Panc1 (cell line): ENCODE measurements at regions not wholly inside any gene's neighbourhood (a gene's known extent, or its start where the extent isn't known, plus 50 kb on each side); places are given as distances from the start of the nearest gene placed in this dataset.

Source experiments
- POLR2AphosphoS5 ChIP-seq: IDR thresholded peaks from 2 replicates; pipeline ENCODE4 v1.6.1; 2012; ENCODE audit warnings: mild to moderate bottlenecking, low read depth, low read length, moderate library complexity
- SIN3A ChIP-seq: IDR thresholded peaks from 2 replicates; pipeline ENCODE4 v1.6.1; 2012; ENCODE audit warnings: low read depth, mild to moderate bottlenecking, low read length, moderate library complexity, borderline replicate concordance; ENCODE audit not compliant: insufficient read depth
- TCF7L2 ChIP-seq: IDR thresholded peaks from 2 replicates; pipeline ENCODE4 v1.6.1; 2011; ENCODE audit warnings: mild to moderate bottlenecking, low read depth, low read length, inconsistent platforms
- TF ChIP-seq, protein P1 (sequence below): fragments of 450-650 bp; IDR thresholded peaks from 2 replicates; pipeline ENCODE4 v1.5.1; 2017; ENCODE audit warnings: mild to moderate bottlenecking
- TF ChIP-seq, protein P2 (sequence below), 2 experiments: IDR thresholded peaks; 2 replicates each; pipeline ENCODE4 v1.6.1; 2011 to 2012; ENCODE audit warnings: low read depth in 2 of 2, control low read depth in 1 of 2, low read length in 1 of 2, mild to moderate bottlenecking in 1 of 2, moderate library complexity in 1 of 2; ENCODE audit not compliant: insufficient read depth in 1 of 2

DNA sequence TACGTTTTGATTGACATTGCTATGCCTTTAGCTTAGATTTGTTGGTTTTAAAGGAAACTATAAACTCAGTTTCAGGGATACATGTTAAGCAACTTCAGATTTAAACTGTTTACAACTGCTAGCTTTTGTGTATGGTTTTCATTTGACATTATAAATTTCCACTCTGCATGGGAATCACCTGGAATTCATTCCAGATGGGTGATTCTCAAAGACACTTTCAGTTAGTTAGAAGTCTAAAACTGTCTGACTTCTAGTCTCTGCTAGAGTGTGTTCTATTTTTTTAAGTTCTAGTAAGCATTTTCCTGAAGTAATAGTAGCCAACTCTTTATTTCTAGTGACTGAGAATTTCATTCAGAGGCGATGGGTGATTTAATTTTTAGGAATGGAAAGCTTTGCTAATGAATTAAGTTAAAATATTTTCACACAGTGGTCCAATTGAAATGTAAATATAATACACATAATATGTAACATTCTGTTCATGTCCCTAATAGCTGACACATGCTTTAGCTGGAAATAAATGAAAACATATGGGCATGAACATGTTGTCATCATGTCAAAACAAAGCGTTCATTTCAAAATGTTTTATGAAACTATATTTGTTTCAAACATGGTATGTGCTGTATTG, 58.3 kb upstream of the CSNK1A1L start:
- TF ChIP-seq, protein P1, sequence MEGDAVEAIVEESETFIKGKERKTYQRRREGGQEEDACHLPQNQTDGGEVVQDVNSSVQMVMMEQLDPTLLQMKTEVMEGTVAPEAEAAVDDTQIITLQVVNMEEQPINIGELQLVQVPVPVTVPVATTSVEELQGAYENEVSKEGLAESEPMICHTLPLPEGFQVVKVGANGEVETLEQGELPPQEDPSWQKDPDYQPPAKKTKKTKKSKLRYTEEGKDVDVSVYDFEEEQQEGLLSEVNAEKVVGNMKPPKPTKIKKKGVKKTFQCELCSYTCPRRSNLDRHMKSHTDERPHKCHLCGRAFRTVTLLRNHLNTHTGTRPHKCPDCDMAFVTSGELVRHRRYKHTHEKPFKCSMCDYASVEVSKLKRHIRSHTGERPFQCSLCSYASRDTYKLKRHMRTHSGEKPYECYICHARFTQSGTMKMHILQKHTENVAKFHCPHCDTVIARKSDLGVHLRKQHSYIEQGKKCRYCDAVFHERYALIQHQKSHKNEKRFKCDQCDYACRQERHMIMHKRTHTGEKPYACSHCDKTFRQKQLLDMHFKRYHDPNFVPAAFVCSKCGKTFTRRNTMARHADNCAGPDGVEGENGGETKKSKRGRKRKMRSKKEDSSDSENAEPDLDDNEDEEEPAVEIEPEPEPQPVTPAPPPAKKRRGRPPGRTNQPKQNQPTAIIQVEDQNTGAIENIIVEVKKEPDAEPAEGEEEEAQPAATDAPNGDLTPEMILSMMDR: no peak
- TF ChIP-seq POLR2AphosphoS5: no peak
- TF ChIP-seq, protein P2, sequence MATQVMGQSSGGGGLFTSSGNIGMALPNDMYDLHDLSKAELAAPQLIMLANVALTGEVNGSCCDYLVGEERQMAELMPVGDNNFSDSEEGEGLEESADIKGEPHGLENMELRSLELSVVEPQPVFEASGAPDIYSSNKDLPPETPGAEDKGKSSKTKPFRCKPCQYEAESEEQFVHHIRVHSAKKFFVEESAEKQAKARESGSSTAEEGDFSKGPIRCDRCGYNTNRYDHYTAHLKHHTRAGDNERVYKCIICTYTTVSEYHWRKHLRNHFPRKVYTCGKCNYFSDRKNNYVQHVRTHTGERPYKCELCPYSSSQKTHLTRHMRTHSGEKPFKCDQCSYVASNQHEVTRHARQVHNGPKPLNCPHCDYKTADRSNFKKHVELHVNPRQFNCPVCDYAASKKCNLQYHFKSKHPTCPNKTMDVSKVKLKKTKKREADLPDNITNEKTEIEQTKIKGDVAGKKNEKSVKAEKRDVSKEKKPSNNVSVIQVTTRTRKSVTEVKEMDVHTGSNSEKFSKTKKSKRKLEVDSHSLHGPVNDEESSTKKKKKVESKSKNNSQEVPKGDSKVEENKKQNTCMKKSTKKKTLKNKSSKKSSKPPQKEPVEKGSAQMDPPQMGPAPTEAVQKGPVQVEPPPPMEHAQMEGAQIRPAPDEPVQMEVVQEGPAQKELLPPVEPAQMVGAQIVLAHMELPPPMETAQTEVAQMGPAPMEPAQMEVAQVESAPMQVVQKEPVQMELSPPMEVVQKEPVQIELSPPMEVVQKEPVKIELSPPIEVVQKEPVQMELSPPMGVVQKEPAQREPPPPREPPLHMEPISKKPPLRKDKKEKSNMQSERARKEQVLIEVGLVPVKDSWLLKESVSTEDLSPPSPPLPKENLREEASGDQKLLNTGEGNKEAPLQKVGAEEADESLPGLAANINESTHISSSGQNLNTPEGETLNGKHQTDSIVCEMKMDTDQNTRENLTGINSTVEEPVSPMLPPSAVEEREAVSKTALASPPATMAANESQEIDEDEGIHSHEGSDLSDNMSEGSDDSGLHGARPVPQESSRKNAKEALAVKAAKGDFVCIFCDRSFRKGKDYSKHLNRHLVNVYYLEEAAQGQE (IDR thresholded peaks at IDR 0.05; ENCODE audit: insufficient read depth in 1 of 2, low read depth in 2 of 2, low read length in 1 of 2): no peak
- no peak for TF ChIP-seq TCF7L2
- no peak for TF ChIP-seq SIN3A
